ENCODE measurements at regions not wholly inside any gene's neighbourhood (a gene's known extent, or its start where the extent isn't known, plus 50 kb on each side); places are given as distances from the start of the nearest gene placed in this dataset.

GRCh38 chr2:12269041-12269972, 447.4 kb upstream of the TRIB2 start:
- ATAC-seq (ENCODE audit: insufficient read depth, low FRiP score) = no peak
- DNase-seq = no peak
- no peaks in the 10 kb centered on the region for H3K27me3 ChIP-seq (ENCODE audit: control insufficient read depth in 3 of 3, insufficient read depth in 3 of 3, low read length in 2 of 3)
- no peaks in the 10 kb centered on the region for H3K4me1 ChIP-seq (ENCODE audit: control insufficient read depth in 5 of 5, insufficient read depth in 5 of 5, low read length in 5 of 5)
- H3K9me3 ChIP-seq (ENCODE audit: control insufficient read depth in 4 of 4, insufficient read depth in 3 of 4, low read length in 3 of 4) = no peaks in the 10 kb centered on the region
- H3K9ac ChIP-seq (ENCODE audit: insufficient read depth in 1 of 2, low read length in 2 of 2) = no peak overlapping the region
- no peak overlapping the region for H3K27ac ChIP-seq (ENCODE audit: low read depth in 1 of 2, low read length in 1 of 2)
- no peak for TF ChIP-seq CTCF (IDR thresholded peaks at IDR 0.05; ENCODE audit: control extremely low read depth, extremely low read depth)
- WGBS, 2 donors = 82 to 83% methylated on average over 7 of the region's 7 CpGs
- H3K4me3 ChIP-seq = no peak overlapping the region
- no peaks in the 10 kb centered on the region for H3K36me3 ChIP-seq (ENCODE audit: control insufficient read depth in 4 of 4, insufficient read depth in 4 of 4, low read length in 4 of 4)

- TF ChIP-seq CTCF (IDR thresholded peaks at IDR 0.05; ENCODE audit: control extremely low read depth, extremely low read depth) = no peak
- Histone ChIP-seq H3K9me3 (ENCODE audit: control insufficient read depth in 4 of 4, insufficient read depth in 3 of 4, low read length in 3 of 4) (no peaks in the 10 kb centered on the region), H3K36me3 (ENCODE audit: control insufficient read depth in 4 of 4, insufficient read depth in 4 of 4, low read length in 4 of 4) (no peaks in the 10 kb centered on the region), H3K27ac (ENCODE audit: low read depth in 1 of 2, low read length in 1 of 2) (no peak overlapping the region), H3K4me1 (ENCODE audit: control insufficient read depth in 5 of 5, insufficient read depth in 5 of 5, low read length in 5 of 5) (no peaks in the 10 kb centered on the region), H3K4me3 (no peak overlapping the region), H3K27me3 (ENCODE audit: control insufficient read depth in 3 of 3, insufficient read depth in 3 of 3, low read length in 2 of 3) (no peaks in the 10 kb centered on the region), H3K9ac (ENCODE audit: insufficient read depth in 1 of 2, low read length in 2 of 2) (no peak overlapping the region)
- ATAC-seq (ENCODE audit: insufficient read depth, low FRiP score) = no peak
- DNase-seq = no peak
- 47 to 77% methylated on average over 4 of the region's 4 CpGs for WGBS, 2 donors
Measured at GRCh38 chr2:12270876-12271588, 445.7 kb upstream of the TRIB2 start.

- no peaks in the 10 kb centered on the region for H3K36me3 ChIP-seq (ENCODE audit: control insufficient read depth in 4 of 4, insufficient read depth in 4 of 4, low read length in 4 of 4)
- H3K9ac ChIP-seq (ENCODE audit: insufficient read depth in 1 of 2, low read length in 2 of 2) = no peak overlapping the region
- no peak overlapping the region for H3K27ac ChIP-seq (ENCODE audit: low read depth in 1 of 2, low read length in 1 of 2)
- H3K9me3 ChIP-seq (ENCODE audit: control insufficient read depth in 4 of 4, insufficient read depth in 3 of 4, low read length in 3 of 4) = no peaks in the 10 kb centered on the region
- 29 to 53% methylated on average over 1 of the region's 1 CpG for WGBS, 2 donors
- ATAC-seq (ENCODE audit: insufficient read depth, low FRiP score) (no peak), DNase-seq (no peak)
- no peak for TF ChIP-seq CTCF (IDR thresholded peaks at IDR 0.05; ENCODE audit: control extremely low read depth, extremely low read depth)
- no peaks in the 10 kb centered on the region for H3K27me3 ChIP-seq (ENCODE audit: control insufficient read depth in 3 of 3, insufficient read depth in 3 of 3, low read length in 2 of 3)
- no peak overlapping the region for H3K4me3 ChIP-seq
- no peaks in the 10 kb centered on the region for H3K4me1 ChIP-seq (ENCODE audit: control insufficient read depth in 5 of 5, insufficient read depth in 5 of 5, low read length in 5 of 5)
Measured at GRCh38 chr2:12271589-12271984, 445.1 kb upstream of the TRIB2 start.

Data from lung (tissue), 11 donors.